H1 (cell line): ENCODE measurements at regions not wholly inside any gene's neighbourhood (a gene's known extent, or its start where the extent isn't known, plus 50 kb on each side); places are given as distances from the start of the nearest gene placed in this dataset.

Experiments used
- CBX5 ChIP-seq: fragments of 300-800, 300-1000 bp; sonication (generic); IDR thresholded peaks from 2 replicates; pipeline ENCODE4 v1.7.1; 2016; ENCODE audit warnings: antibody characterized with exemption, low read length, low read depth
- CBX8 ChIP-seq: fragments of 300-800, 300-1000 bp; sonication (generic); IDR thresholded peaks from 2 replicates; pipeline ENCODE4 v1.7.1; 2016; ENCODE audit warnings: low read depth, low read length, borderline replicate concordance
- CHD7 ChIP-seq: fragments of 300-600 bp; sonication (generic); IDR thresholded peaks from 2 replicates; pipeline ENCODE4 v1.7.1; 2012; ENCODE audit warnings: low read length, moderate library complexity, mild to moderate bottlenecking, inconsistent platforms; ENCODE audit not compliant: insufficient replicate concordance
- MAFK ChIP-seq: IDR thresholded peaks from 2 replicates; pipeline ENCODE4 v1.6.1; 2012; ENCODE audit warnings: low read depth, mild to moderate bottlenecking, improper control_type of control experiment, low read length
- RXRA ChIP-seq: IDR thresholded peaks from 2 replicates; pipeline ENCODE4 v1.6.1; 2011; ENCODE audit warnings: low read depth, mild to moderate bottlenecking, low read length, moderate library complexity; ENCODE audit not compliant: insufficient read depth
- YY1 ChIP-seq: IDR thresholded peaks from 2 replicates; pipeline ENCODE4 v1.6.1; 2011; ENCODE audit warnings: low read depth, mild to moderate bottlenecking, low read length

GRCh38 chr2:176683618-176684111, 414.4 kb downstream of the MTX2 start (continued):
- TF ChIP-seq CHD7 (no peak), CBX5 (no peak), MAFK (no peak), RXRA (no peak), YY1 (no peak), CBX8 (no peak)
